ENCODE measurements at regions not wholly inside any gene's neighbourhood (a gene's known extent, or its start where the extent isn't known, plus 50 kb on each side); places are given as distances from the start of the nearest gene placed in this dataset.

- DNase-seq (ENCODE audit: low spot score) = no peak
Measured at GRCh38 chr5:116844015-116844414, 269.4 kb upstream of the SEMA6A start.

- no peak for DNase-seq (ENCODE audit: low spot score)
Measured at GRCh38 chr5:116842514-116842961, 267.9 kb upstream of the SEMA6A start.

- DNase-seq (ENCODE audit: low spot score) = no peak
Measured at GRCh38 chr5:116841734-116842133, 267.1 kb upstream of the SEMA6A start.

GRCh38 chr5:116838011-116838536 is 263.5 kb upstream of the SEMA6A start:
- no peak for DNase-seq (ENCODE audit: low spot score)

- no peak for DNase-seq (ENCODE audit: low spot score)
Measured at GRCh38 chr5:116834796-116835515, 260.3 kb upstream of the SEMA6A start.

GRCh38 chr5:116830079-116830478 is 255.5 kb upstream of the SEMA6A start:
- DNase-seq (ENCODE audit: low spot score) = no peak

GRCh38 chr5:116827078-116827477 is 252.5 kb upstream of the SEMA6A start:
- DNase-seq (ENCODE audit: low spot score) = no peak

- no peak for DNase-seq (ENCODE audit: low spot score)
Measured at GRCh38 chr5:116825486-116825885, 250.9 kb upstream of the SEMA6A start.

GRCh38 chr5:116824751-116825438 is 250.3 kb upstream of the SEMA6A start:
- no peak for DNase-seq (ENCODE audit: low spot score)

- DNase-seq (ENCODE audit: low spot score) = no peak
Measured at GRCh38 chr5:116814626-116815385, 240.2 kb upstream of the SEMA6A start.

- DNase-seq (ENCODE audit: low spot score) = no peak
Measured at GRCh38 chr5:116813906-116814305, 239.3 kb upstream of the SEMA6A start.

- DNase-seq (ENCODE audit: low spot score) = no peak
Measured at GRCh38 chr5:116813356-116813755, 238.7 kb upstream of the SEMA6A start.

- no peak for DNase-seq (ENCODE audit: low spot score)
Measured at GRCh38 chr5:116810951-116811350, 236.3 kb upstream of the SEMA6A start.

GRCh38 chr5:116806836-116807235 is 232.2 kb upstream of the SEMA6A start:
- DNase-seq (ENCODE audit: low spot score) = no peak

GRCh38 chr5:116799401-116799800 is 224.8 kb upstream of the SEMA6A start:
- no peak for DNase-seq (ENCODE audit: low spot score)

- DNase-seq (ENCODE audit: low spot score) = no peak
Measured at GRCh38 chr5:116795189-116795588, 220.6 kb upstream of the SEMA6A start.

GRCh38 chr5:116789522-116789921 is 214.9 kb upstream of the SEMA6A start:
- no peak for DNase-seq (ENCODE audit: low spot score)

GRCh38 chr5:116788851-116789403 is 214.3 kb upstream of the SEMA6A start:
- DNase-seq (ENCODE audit: low spot score) = no peak

GRCh38 chr5:116787570-116787969 is 212.9 kb upstream of the SEMA6A start:
- DNase-seq (ENCODE audit: low spot score) = no peak

GRCh38 chr5:116785106-116785505 is 210.5 kb upstream of the SEMA6A start:
- no peak for DNase-seq (ENCODE audit: low spot score)

GRCh38 chr5:116779846-116780245 is 205.2 kb upstream of the SEMA6A start:
- no peak for DNase-seq (ENCODE audit: low spot score)

- no peak for DNase-seq (ENCODE audit: low spot score)
Measured at GRCh38 chr5:116778651-116779280, 204.1 kb upstream of the SEMA6A start.

Data from AG08395 (cell line).